A549 (cell line): ENCODE measurements at regions not wholly inside any gene's neighbourhood (a gene's known extent, or its start where the extent isn't known, plus 50 kb on each side); places are given as distances from the start of the nearest gene placed in this dataset.

ENCODE experiments used
- ATAC-seq, 2 experiments: fragments of 200-7000 bp in 1 of 2; fragments of >200 bp in 1 of 2; cut with Nextera tagmentation in 1 of 2; cut with Tn5 transposase in 1 of 2; 3 replicates each; pipeline versions ENCODE4 v1.8.0 to v1.9.1; 2018 to 2020; ENCODE audit warnings: mild to moderate bottlenecking in 1 of 2, moderate library complexity in 1 of 2
- CTCF ChIA-PET: fragments of 300-600 bp; sonication (Branson Sonifier 250); formaldehyde crosslinking; extraction: SDS; loops from one replicate; lab custom pipeline; 2021; ENCODE audit warnings: antibody characterized with exemption, inconsistent platforms; lab: Yijun Ruan, JAX
- POLR2A ChIA-PET: fragments of 350-600 bp; formaldehyde crosslinking; extraction: SDS; loops from one replicate; lab custom pipeline; 2021; ENCODE audit warnings: antibody characterized with exemption, inconsistent platforms; lab: Yijun Ruan, JAX
- DNase-seq, 2 experiments: peaks; one replicate each; pipeline versions ENCODE4 v3.0.0 to v3.0.0-alpha.2; 2011 to 2016; ENCODE audit warnings: low read depth in 1 of 2, low spot score in 1 of 2
- FAIRE-seq: peaks from 2 replicates; lab custom pipeline; 2011; peaks lifted over from hg19 to GRCh38; lab: Jason Lieb, UNC
- H3K27ac ChIP-seq, 2 experiments: fragments of >200 bp; sonication (Bioruptor Twin); formaldehyde crosslinking; 3 replicates each; pipeline ENCODE4 v1.5.1; 2016 to 2017
- H3K4me1 ChIP-seq: fragments of >200 bp; sonication (Bioruptor Twin); formaldehyde crosslinking; 3 replicates; pipeline ENCODE4 v1.6.1; 2016
- H3K4me2 ChIP-seq: fragments of >200 bp; sonication (Bioruptor Twin); formaldehyde crosslinking; 3 replicates; pipeline ENCODE4 v1.6.1; 2016
- H3K4me3 ChIP-seq: fragments of >200 bp; sonication (Bioruptor Twin); formaldehyde crosslinking; 3 replicates; pipeline ENCODE4 v1.5.1; 2016
- H3K9me3 ChIP-seq: fragments of >200 bp; sonication (Bioruptor Twin); formaldehyde crosslinking; 3 replicates; pipeline ENCODE4 v1.6.1; 2016
- CBX8 ChIP-seq: fragments of 200-600 bp; sonication (generic); IDR thresholded peaks from 2 replicates; pipeline ENCODE4 v1.6.1; 2016
- CHD4 ChIP-seq: fragments of 200-600 bp; sonication (generic); IDR thresholded peaks from 2 replicates; pipeline ENCODE4 v1.6.1; 2016; ENCODE audit warnings: antibody characterized with exemption, mild to moderate bottlenecking, borderline replicate concordance
- EHF ChIP-seq: fragments of 250-450 bp; sonication (Bioruptor Pico); IDR thresholded peaks from 2 replicates; pipeline ENCODE4 v1.5.0; 2020; ENCODE audit warnings: mild to moderate bottlenecking
- ELK1 ChIP-seq: fragments of 150-350 bp; IDR thresholded peaks from 2 replicates; pipeline ENCODE4 v1.6.1; 2014; ENCODE audit warnings: low read depth, mild to moderate bottlenecking, low read length
- EP300 ChIP-seq, 2 experiments: fragments of >200 bp; sonication (Bioruptor Twin); formaldehyde crosslinking; IDR thresholded peaks; 2 replicates in 1 of 2; 3 replicates in 1 of 2; pipeline ENCODE4 v1.6.1; 2016 to 2017
- ESRRA ChIP-seq: fragments of 150-350 bp; IDR thresholded peaks from 2 replicates; pipeline ENCODE4 v1.6.1; 2014; ENCODE audit warnings: mild to moderate bottlenecking, low read length, borderline replicate concordance
- HES2 ChIP-seq: fragments of >200 bp; sonication (Bioruptor Twin); formaldehyde crosslinking; IDR thresholded peaks from 2 replicates; pipeline ENCODE4 v1.6.1; 2016
- HOXB13 ChIP-seq: fragments of 250-450 bp; sonication (Bioruptor Pico); IDR thresholded peaks from 2 replicates; pipeline ENCODE4 v1.5.0; 2020; ENCODE audit warnings: low read depth, mild to moderate bottlenecking, moderate library complexity
- KDM1A ChIP-seq: fragments of 200-600 bp; sonication (generic); IDR thresholded peaks from 2 replicates; pipeline ENCODE4 v1.6.1; 2016; ENCODE audit warnings: low read depth, mild to moderate bottlenecking
- MAFK ChIP-seq: fragments of 450-650 bp; IDR thresholded peaks from 2 replicates; pipeline ENCODE4 v1.6.1; 2014; ENCODE audit not compliant: partially characterized antibody
- MAZ ChIP-seq: fragments of 150-350 bp; IDR thresholded peaks from 2 replicates; pipeline ENCODE4 v1.6.1; 2014; ENCODE audit warnings: antibody characterized with exemption, low read depth, low read length, borderline replicate concordance
- PBX3 ChIP-seq: IDR thresholded peaks from 2 replicates; pipeline ENCODE4 v1.6.1; 2012
- PHF8 ChIP-seq: fragments of 200-600 bp; sonication (generic); IDR thresholded peaks from 2 replicates; pipeline ENCODE4 v1.6.1; 2016; ENCODE audit warnings: low read depth, mild to moderate bottlenecking, antibody characterized with exemption, moderate library complexity, borderline replicate concordance
- RARB ChIP-seq: fragments of 250-450 bp; sonication (Bioruptor Pico); IDR thresholded peaks from 2 replicates; pipeline ENCODE4 v1.8.0; 2021; ENCODE audit warnings: mild to moderate bottlenecking, moderate library complexity
- RCOR1 ChIP-seq: fragments of 150-350 bp; IDR thresholded peaks from 2 replicates; pipeline ENCODE4 v1.6.1; 2014; ENCODE audit warnings: antibody characterized with exemption, low read length, low read depth
- REST ChIP-seq: fragments of 200-600 bp; sonication (generic); IDR thresholded peaks from 2 replicates; pipeline ENCODE4 v1.6.1; 2016; ENCODE audit warnings: antibody characterized with exemption, mild to moderate bottlenecking, moderate library complexity
- RFX5 ChIP-seq: fragments of 450-650 bp; IDR thresholded peaks from 2 replicates; pipeline ENCODE4 v1.7.1; 2014; ENCODE audit warnings: antibody characterized with exemption, mild to moderate bottlenecking, moderate library complexity
- RNF2 ChIP-seq: fragments of 200-600 bp; sonication (generic); IDR thresholded peaks from 2 replicates; pipeline ENCODE4 v1.6.1; 2016; ENCODE audit warnings: low read depth, mild to moderate bottlenecking, antibody characterized with exemption, moderate library complexity, borderline replicate concordance
- SMC3 ChIP-seq: fragments of >200 bp; sonication (Bioruptor Twin); formaldehyde crosslinking; IDR thresholded peaks from 3 replicates; pipeline ENCODE4 v1.6.1; 2018; ENCODE audit warnings: inconsistent platforms
- SREBF2 ChIP-seq: fragments of 450-650 bp; IDR thresholded peaks from 2 replicates; pipeline ENCODE4 v1.6.1; 2014; ENCODE audit warnings: mild to moderate bottlenecking, moderate library complexity
- ZFP36 ChIP-seq: fragments of 450-650 bp; IDR thresholded peaks from 2 replicates; pipeline ENCODE4 v1.6.1; 2014; ENCODE audit warnings: borderline replicate concordance; ENCODE audit not compliant: partially characterized antibody
- ZNF302 ChIP-seq: fragments of 250-450 bp; sonication (Bioruptor Pico); IDR thresholded peaks from 2 replicates; pipeline ENCODE4 v1.9.0; 2021; ENCODE audit warnings: inconsistent platforms, mild to moderate bottlenecking, moderate library complexity
- WGBS: methylation state at CpG from one replicate; pipeline ENCODE4 v1.1.6; 2017; ENCODE audit errors: missing lambda C conversion rate; 5-methylcytosine and 5-hydroxymethylcytosine counted together

- CTCF ChIA-PET: interaction anchor here (0.9 kb wide), 1 partner anchor 10 kb away, joined by 3 read pairs; no protein-coding TSS in a partner anchor
Measured at GRCh38 chr10:57880446-57881227, 387.1 kb downstream of the IPMK start.

GRCh38 chr10:57874810-57875209 lies 392.9 kb downstream of the IPMK start:
- ChIA-PET POLR2A (no interaction called here), CTCF (no interaction called here)
- 77% methylated on average over 4 of the region's 4 CpGs for WGBS
- ATAC-seq (no peak), FAIRE-seq (no peak)
- no peak overlapping the region for H3K27ac ChIP-seq
- no peaks in the 10 kb centered on the region for H3K4me1 ChIP-seq
- no peak for TF ChIP-seq MAZ
- peak; percentile 13 for TF ChIP-seq MAFK
- TF ChIP-seq, all 56 proteins: peak for 1
- Histone ChIP-seq H3K9me3 (no peaks in the 10 kb centered on the region), H3K4me2 (no peak overlapping the region), H3K4me3 (no peak overlapping the region)
- no peak for DNase-seq

More at GRCh38 chr10:57880446-57881227, 387.1 kb downstream of the IPMK start:
- H3K4me3 ChIP-seq: no peak overlapping the region
- H3K9me3 ChIP-seq: no peaks in the 10 kb centered on the region
- 40% methylated on average over 1 of the region's 1 CpG for WGBS
- DNase-seq (no peak), ATAC-seq (no peak), FAIRE-seq (no peak)
- TF ChIP-seq HES2: no peak
- TF ChIP-seq EP300 (IDR thresholded peaks at IDR 0.05): no peak
- TF ChIP-seq ZFP36: no peak
- TF ChIP-seq ELK1: no peak
- TF ChIP-seq PHF8: no peak
- TF ChIP-seq RCOR1: no peak
- no peak for TF ChIP-seq HOXB13 (CRISPR knock-in tag)
- no peak for TF ChIP-seq SMC3
- no peak for TF ChIP-seq PBX3
- TF ChIP-seq ZNF302 (CRISPR knock-in tag): no peak
- TF ChIP-seq CBX8: no peak
- no peak for TF ChIP-seq RNF2
- no peak for TF ChIP-seq ESRRA
- peaks cover 16% of the 10 kb centered on the region; the same call in 2 of the 3 replicates for H3K4me1 ChIP-seq
- POLR2A ChIA-PET: no interaction called here
- no peak overlapping the region for H3K4me2 ChIP-seq
- H3K27ac ChIP-seq: no peak overlapping the region

GRCh38 chr10:57867241-57867640 lies 400.5 kb downstream of the IPMK start:
- H3K4me2 ChIP-seq: no peak overlapping the region
- DNase-seq: no peak
- H3K27ac ChIP-seq: no peak overlapping the region
- H3K4me3 ChIP-seq: no peak overlapping the region
- no peak for FAIRE-seq
- ChIA-PET CTCF (interaction anchor here (0.6 kb wide), 1 partner anchor 199 kb away, joined by 3 read pairs; no protein-coding TSS in a partner anchor), POLR2A (interaction anchor here (0.6 kb wide), 1 partner anchor 96 kb away, joined by 3 read pairs; no protein-coding TSS in a partner anchor)
- H3K4me1 ChIP-seq: peaks cover 15% of the 10 kb centered on the region; the same call in 2 of the 3 replicates
- WGBS: 13% methylated on average over 1 of the region's 1 CpG
- no peaks in the 10 kb centered on the region for H3K9me3 ChIP-seq
- TF ChIP-seq MAFK (no peak), HOXB13 (CRISPR knock-in tag) (no peak), CHD4 (no peak), REST (no peak), ZNF302 (CRISPR knock-in tag) (no peak), RCOR1 (no peak), RFX5 (no peak), RARB (CRISPR knock-in tag) (no peak), KDM1A (no peak), EHF (CRISPR knock-in tag) (no peak), SREBF2 (no peak)
- no peak for ATAC-seq
